ENCODE measurements at regions not wholly inside any gene's neighbourhood (a gene's known extent, or its start where the extent isn't known, plus 50 kb on each side); places are given as distances from the start of the nearest gene placed in this dataset.

- no peak for DNase-seq (ENCODE audit: low read depth in 3 of 3)
Observed at GRCh38 chr9:119003882-119004617, 365.2 kb downstream of the BRINP1 start.

DNA sequence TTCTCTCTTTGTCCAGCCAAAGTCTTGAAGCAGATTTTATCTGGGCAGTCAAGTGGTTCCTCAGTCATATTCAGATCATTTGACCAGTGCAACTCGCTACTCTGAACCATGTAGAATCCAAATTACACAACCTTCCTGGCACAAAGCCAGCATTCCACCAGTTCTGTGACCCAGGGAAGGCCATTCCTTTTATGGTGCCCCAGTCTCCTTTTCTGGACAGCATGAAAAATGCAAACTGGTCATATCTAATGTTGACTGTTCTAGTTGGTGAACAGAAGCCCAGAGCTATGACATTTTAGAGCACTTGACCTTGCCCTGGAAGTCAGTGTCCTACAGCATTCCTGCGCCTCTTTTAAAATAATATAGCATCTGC, 364.6 kb downstream of the BRINP1 start:
- DNase-seq (ENCODE audit: low read depth in 3 of 3), result no peak

DNA sequence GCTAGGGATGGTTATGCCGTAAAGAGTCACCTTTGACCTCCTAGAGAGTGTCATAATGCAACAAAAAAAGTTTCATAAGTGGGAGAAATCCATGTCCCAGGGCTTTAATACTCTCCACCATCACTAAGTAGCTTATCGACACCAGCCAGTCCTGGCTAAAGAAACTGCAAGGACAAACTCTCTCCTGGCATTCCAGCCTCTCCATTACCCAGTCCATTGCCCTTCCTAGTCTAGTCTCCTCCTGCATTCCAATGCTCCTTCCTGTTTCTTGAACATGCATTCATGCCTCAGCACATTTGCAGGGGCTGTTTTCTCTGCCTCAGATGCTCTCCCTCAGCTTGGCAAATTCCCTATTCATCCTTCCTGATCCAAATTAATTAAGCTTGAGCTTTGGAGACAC, 364.1 kb downstream of the BRINP1 start:
- DNase-seq (ENCODE audit: low read depth in 3 of 3), result no peak

- DNase-seq (ENCODE audit: low read depth in 3 of 3), result no peak
Observed at GRCh38 chr9:119009249-119009648, 360.0 kb downstream of the BRINP1 start.

- DNase-seq (ENCODE audit: low read depth in 3 of 3), result no peak
Observed at GRCh38 chr9:119020284-119020683, 349.0 kb downstream of the BRINP1 start.

- DNase-seq (ENCODE audit: low read depth in 3 of 3), result no peak
Observed at GRCh38 chr9:119020730-119021333, 348.4 kb downstream of the BRINP1 start.

GRCh38 chr9:119026120-119026519, 343.1 kb downstream of the BRINP1 start:
- DNase-seq (ENCODE audit: low read depth in 3 of 3), result no peak

- DNase-seq (ENCODE audit: low read depth in 3 of 3), result no peak
Observed at GRCh38 chr9:119027901-119028699, 341.1 kb downstream of the BRINP1 start.

GRCh38 chr9:119029886-119030285, 339.3 kb downstream of the BRINP1 start:
- no peak for DNase-seq (ENCODE audit: low read depth in 3 of 3)

DNA sequence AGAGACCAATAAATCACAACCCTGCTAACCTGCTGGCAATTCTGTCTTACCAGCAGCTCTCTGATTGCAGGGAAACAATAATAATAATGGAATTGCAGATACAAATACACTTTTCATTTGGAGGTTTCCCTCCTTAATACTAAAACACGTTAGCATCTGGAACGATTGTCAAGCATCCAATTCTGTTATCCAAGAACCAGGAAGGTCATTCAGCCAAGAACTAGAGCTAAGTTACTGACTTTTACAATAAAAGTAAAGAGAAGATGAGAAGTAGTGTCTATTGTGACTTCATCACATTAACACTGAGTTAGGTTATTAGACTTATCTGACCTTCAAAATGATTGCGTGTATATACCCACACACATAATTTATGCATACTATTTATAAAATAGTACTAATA, 335.6 kb downstream of the BRINP1 start:
- DNase-seq (ENCODE audit: low read depth in 3 of 3), result no peak

GRCh38 chr9:119036969-119037368, 332.3 kb downstream of the BRINP1 start:
- DNase-seq (ENCODE audit: low read depth in 3 of 3), result no peak

GRCh38 chr9:119043996-119044395, 325.2 kb downstream of the BRINP1 start:
- no peak for DNase-seq (ENCODE audit: low read depth in 3 of 3)

DNA sequence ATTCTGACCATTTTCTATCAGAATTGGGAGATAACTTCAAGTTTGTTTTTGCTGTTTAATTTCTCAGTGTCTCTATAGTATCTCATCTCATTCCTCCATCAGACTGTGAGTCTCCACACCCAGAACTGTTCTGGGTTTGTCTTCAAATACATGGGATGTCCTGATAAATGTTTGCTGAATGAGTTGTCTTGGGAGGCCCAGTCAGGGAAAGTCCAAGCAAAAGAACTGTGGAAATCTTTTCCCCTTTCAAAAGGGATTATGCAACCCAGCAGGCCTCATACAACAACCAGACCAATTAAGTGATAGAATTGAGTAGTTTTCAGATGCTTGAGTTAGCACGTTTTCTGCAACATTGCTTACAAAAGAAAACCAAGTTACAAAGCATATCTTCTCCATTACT, 324.4 kb downstream of the BRINP1 start:
- no peak for DNase-seq (ENCODE audit: low read depth in 3 of 3)

- no peak for DNase-seq (ENCODE audit: low read depth in 3 of 3)
Observed at GRCh38 chr9:119047513-119048307, 321.5 kb downstream of the BRINP1 start.

- no peak for DNase-seq (ENCODE audit: low read depth in 3 of 3)
Observed at GRCh38 chr9:119050281-119050680, 319.0 kb downstream of the BRINP1 start.

DNA sequence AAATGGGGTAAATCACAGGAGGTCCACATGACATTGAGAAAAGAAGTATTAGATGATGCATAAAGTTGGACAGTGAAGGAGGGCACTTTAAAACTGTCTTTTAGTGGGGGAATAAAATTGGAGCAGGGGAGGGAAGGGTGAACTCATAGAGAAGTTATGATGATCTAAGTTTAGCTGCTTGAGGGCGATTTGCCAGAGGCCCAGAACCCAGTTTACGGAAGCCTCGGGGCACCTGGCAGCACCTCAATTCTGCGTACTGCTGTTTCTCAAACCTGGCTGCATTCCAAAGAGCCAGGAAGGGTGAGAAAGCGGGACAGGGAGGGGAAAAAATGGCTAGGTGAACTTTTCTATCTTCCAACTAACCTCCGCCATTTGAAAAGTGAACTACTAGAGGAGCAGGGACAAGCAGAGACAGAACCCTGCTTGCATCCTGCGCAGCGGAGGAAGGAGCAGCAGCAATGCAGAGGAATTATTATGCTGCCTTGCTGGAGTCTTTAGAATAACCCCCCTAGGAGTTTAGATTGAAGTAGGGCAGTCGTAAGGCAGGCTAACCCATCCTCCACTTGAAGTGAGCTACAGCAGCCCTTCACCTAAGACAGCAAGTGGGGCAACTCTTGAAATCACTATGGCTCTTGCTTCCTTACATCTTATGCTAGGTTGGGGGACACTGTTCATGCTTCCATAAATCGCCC, 316.8 kb downstream of the BRINP1 start:
- DNase-seq (ENCODE audit: low read depth in 3 of 3), result no peak

DNA sequence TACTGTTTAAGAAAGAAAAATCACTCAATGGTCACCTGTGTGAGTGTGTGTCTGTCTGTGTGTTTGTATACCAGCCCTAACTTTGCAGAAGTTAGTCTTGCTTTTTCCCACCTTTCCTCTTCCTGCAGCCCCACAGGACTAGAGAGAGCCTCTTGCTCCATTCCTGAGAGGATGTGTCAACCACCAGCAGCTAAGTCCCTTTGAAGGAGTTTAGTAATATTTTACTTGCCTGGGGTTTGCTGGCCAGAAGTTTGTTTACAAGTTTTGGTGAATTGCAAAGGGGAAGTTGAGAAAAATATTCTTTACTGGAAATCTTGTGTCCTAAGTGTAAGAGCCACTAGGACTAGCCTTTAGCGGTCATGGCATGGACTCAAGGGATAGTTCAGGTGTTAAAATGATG, 316.2 kb downstream of the BRINP1 start:
- no peak for DNase-seq (ENCODE audit: low read depth in 3 of 3)

DNA sequence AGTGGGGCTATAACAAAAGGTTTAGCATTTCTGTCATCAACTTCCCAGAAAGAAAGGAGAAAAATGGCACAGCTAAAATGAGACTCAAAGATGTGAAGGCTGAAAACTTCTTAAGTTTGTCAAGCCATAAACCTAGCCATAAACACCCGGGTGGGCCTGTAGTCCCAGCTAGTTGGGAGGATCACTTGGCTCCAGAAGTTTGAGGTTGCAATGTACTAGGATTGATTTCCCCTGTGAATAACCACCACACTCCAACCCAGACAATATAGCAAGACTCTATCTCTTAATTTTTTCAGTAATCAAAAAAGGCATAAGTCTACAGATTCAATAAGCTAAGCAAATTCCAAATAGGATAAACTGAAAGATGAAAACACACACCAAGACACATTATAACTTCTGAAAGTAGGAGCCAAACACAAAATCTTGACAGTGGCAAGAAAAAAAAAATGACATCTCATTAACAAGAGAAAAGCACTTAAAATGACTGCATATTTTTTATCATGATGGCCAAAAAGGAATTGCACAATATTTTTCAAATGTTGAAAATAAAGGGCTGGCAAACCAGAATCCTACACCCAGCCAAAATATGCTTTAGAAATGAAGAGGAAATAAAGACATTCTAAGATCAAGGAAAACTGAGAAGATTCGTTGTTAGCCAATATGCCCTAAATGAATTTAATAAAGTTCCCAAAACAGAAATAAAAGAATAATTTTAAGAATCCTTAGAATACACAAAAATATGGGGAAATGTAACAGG, 308.4 kb downstream of the BRINP1 start:
- no peak for DNase-seq (ENCODE audit: low read depth in 3 of 3)

- no peak for DNase-seq (ENCODE audit: low read depth in 3 of 3)
Observed at GRCh38 chr9:119071636-119072035, 297.6 kb downstream of the BRINP1 start.

GRCh38 chr9:119074017-119074416, 295.2 kb downstream of the BRINP1 start:
- DNase-seq (ENCODE audit: low read depth in 3 of 3), result no peak

DNA sequence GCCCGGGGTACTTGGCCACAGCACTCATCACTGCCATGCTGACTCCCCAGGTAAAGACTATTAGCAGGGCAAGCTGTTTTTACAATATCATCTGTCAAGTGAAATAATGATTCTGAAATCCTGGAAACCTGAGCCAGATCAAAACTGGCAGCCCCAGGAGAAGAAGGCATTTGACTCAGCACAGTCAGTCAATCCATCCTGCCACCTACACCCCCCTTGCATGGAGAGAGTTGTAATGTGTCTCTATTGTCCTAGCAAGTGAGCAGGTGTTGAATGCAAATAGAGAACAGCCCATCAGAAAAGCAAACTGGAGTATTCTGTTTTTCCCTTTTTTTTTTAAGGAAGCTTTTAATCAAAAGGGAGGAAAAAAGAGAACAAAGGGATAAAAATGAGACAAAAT, 291.2 kb downstream of the BRINP1 start:
- no peak for DNase-seq (ENCODE audit: low read depth in 3 of 3)
